Hypothalamus (tissue), 51 donors: ENCODE measurements at regions not wholly inside any gene's neighbourhood (a gene's known extent, or its start where the extent isn't known, plus 50 kb on each side); places are given as distances from the start of the nearest gene placed in this dataset.

Source experiments
- DNase-seq, 51 donors: peaks; one replicate each; lab custom pipeline; 2025; lab: John Stamatoyannopoulos, UW

- no peak for DNase-seq
These were observed 62.0 kb downstream of the HFE start for GRCh38 chr6:26149240-26149639.

GRCh38 chr6:26152226-26153101 lies 65.2 kb downstream of the HFE start:
- DNase-seq: no peak

GRCh38 chr6:26155061-26155930 lies 68.1 kb downstream of the HFE start:
- peak in 17 of 51 donors; percentile 2 to 82 (median 10) for DNase-seq

- peak; percentile 19 to 92 (median 81) for DNase-seq
These were observed 69.0 kb downstream of the HFE start for GRCh38 chr6:26156105-26156849.

- DNase-seq: peak in 31 of 51 donors; percentile 12 to 52 (median 32)
These were observed 69.6 kb downstream of the HFE start for GRCh38 chr6:26156850-26157250.

- peak in 39 of 51 donors; percentile 22 to 91 (median 71) for DNase-seq
These were observed 70.2 kb downstream of the HFE start for GRCh38 chr6:26157251-26158075.

GRCh38 chr6:26158076-26158580 lies 70.9 kb downstream of the HFE start:
- DNase-seq: peak in 50 of 51 donors; percentile 15 to 93 (median 62)

GRCh38 chr6:26158581-26159356 lies 71.5 kb downstream of the HFE start:
- peak in 15 of 51 donors; percentile 3 to 62 (median 10) for DNase-seq

- peak in 1 of 51 donors; percentile 16 for DNase-seq
These were observed 72.4 kb downstream of the HFE start for GRCh38 chr6:26159357-26160273.

GRCh38 chr6:26161322-26161721 lies 74.1 kb downstream of the HFE start:
- DNase-seq: no peak

- DNase-seq: no peak
These were observed 75.2 kb downstream of the HFE start for GRCh38 chr6:26162399-26162798.

- no peak for DNase-seq
These were observed 76.3 kb downstream of the HFE start for GRCh38 chr6:26163427-26164119.

- no peak for DNase-seq
These were observed 76.9 kb downstream of the HFE start for GRCh38 chr6:26164120-26164505.

GRCh38 chr6:26165261-26165790 lies 78.1 kb downstream of the HFE start:
- no peak for DNase-seq

GRCh38 chr6:26170181-26170580 lies 83.0 kb downstream of the HFE start:
- no peak for DNase-seq

GRCh38 chr6:26170951-26171841 lies 84.0 kb downstream of the HFE start:
- no peak for DNase-seq
